Activated T-helper 1 cell treated with anti-CD3 and anti-CD28 coated beads, Interleukin-12 subunit alpha, Interleukin-12 subunit beta, Interleukin-2, Interleukin-4 antibody, amounts not matched to agents 30 ng/mL and 10 ng/mL and 1 ng/mL, durations not matched to agents 14 hours and 24 hours and 36 hours (primary cell): ENCODE measurements at regions not wholly inside any gene's neighbourhood (a gene's known extent, or its start where the extent isn't known, plus 50 kb on each side); places are given as distances from the start of the nearest gene placed in this dataset.

Experiments used
- DNase-seq: peaks from one replicate; pipeline ENCODE4 v3.0.0; 2021; ENCODE audit warnings: low spot score
- H3K27ac Mint-ChIP-seq: one replicate; pipeline ENCODE4 v1.8.0; 2021; ENCODE audit warnings: mild to moderate bottlenecking, mixed read lengths
- H3K27me3 Mint-ChIP-seq: one replicate; pipeline ENCODE4 v1.8.0; 2022; ENCODE audit warnings: mild to moderate bottlenecking, moderate library complexity, mixed read lengths; ENCODE audit not compliant: insufficient read depth
- H3K36me3 Mint-ChIP-seq: one replicate; pipeline ENCODE4 v1.8.0; 2021; ENCODE audit warnings: low read depth, mixed read lengths
- H3K4me1 Mint-ChIP-seq: one replicate; pipeline ENCODE4 v1.8.0; 2021; ENCODE audit warnings: low read depth, mixed read lengths
- H3K4me3 Mint-ChIP-seq: one replicate; pipeline ENCODE4 v1.8.0; 2021; ENCODE audit warnings: mild to moderate bottlenecking, moderate library complexity, mixed read lengths
- H3K9me3 Mint-ChIP-seq: one replicate; pipeline ENCODE4 v1.8.0; 2021; ENCODE audit warnings: mixed read lengths
- intact Hi-C: fragments of 100-400 bp; cut with micrococcal nuclease; formaldehyde crosslinking; loops from one replicate; pipeline ENCODE4 v1.15.1; 2024

- no peaks in the 10 kb centered on the region for H3K27me3 Mint-ChIP-seq
- H3K27ac Mint-ChIP-seq, result no peak overlapping the region
- no peaks in the 10 kb centered on the region for H3K4me1 Mint-ChIP-seq
These were observed 167.7 kb downstream of the ZNF518B start for GRCh38 chr4:10289538-10289906.

GRCh38 chr4:10288830-10289537 lies 168.2 kb downstream of the ZNF518B start:
- H3K27me3 Mint-ChIP-seq, result peaks cover 3% of the 10 kb centered on the region
- H3K36me3 Mint-ChIP-seq, result no peaks in the 10 kb centered on the region
- H3K4me3 Mint-ChIP-seq, result no peak overlapping the region
- DNase-seq, result no peak
- H3K4me1 Mint-ChIP-seq, result no peaks in the 10 kb centered on the region
- no peaks in the 10 kb centered on the region for H3K9me3 Mint-ChIP-seq
- no peak overlapping the region for H3K27ac Mint-ChIP-seq
- intact Hi-C loops, result no loop called here

More at GRCh38 chr4:10289538-10289906, 167.7 kb downstream of the ZNF518B start:
- H3K9me3 Mint-ChIP-seq, result no peaks in the 10 kb centered on the region
- H3K4me3 Mint-ChIP-seq, result no peak overlapping the region
- intact Hi-C loops, result no loop called here
- no peaks in the 10 kb centered on the region for H3K36me3 Mint-ChIP-seq
- no peak for DNase-seq

DNA sequence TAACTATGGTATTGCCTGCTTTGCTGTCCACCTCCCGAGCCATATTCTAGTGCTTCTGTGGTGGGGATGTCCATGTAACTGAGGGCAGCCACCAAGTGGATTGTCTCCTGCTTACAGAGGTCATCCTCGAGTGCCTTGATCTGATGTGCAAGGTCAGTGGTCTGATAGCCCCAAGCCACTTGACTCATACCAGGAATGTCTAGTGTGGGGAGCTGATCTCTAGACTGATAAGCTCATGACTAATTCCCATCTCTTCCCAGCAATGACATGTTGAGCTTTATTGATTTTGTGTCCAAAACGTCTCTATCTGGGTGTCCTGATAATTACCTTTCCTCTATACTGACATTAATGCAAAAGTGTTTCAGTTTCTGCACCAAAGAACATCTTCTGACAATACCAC lies 168.4 kb upstream of the WDR1 start:
- no peak overlapping the region for H3K27ac Mint-ChIP-seq
- H3K4me3 Mint-ChIP-seq, result no peak overlapping the region
- H3K36me3 Mint-ChIP-seq, result no peaks in the 10 kb centered on the region
- H3K4me1 Mint-ChIP-seq, result no peaks in the 10 kb centered on the region
- H3K9me3 Mint-ChIP-seq, result no peaks in the 10 kb centered on the region
- intact Hi-C loops, result no loop called here
- peaks cover 7% of the 10 kb centered on the region for H3K27me3 Mint-ChIP-seq
- DNase-seq, result no peak

DNA sequence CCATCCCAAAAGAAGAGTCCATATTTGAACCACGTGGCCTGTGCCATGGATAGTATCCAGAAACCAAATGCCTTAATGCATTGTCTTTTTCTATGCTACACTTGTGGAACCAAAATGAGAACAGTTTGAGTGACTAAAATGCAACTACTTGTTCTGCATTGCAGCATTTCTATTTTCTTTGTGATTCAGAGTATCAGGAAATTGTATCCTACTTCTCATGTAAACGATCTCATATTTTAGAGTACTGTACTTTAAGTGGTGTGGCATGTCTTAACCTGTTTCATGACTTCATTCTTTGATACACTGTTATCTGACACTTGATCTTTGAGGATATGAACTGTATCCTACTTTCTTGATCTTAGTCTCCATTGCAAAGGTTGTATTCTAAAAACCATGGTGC lies 167.2 kb upstream of the WDR1 start:
- DNase-seq, result no peak
- intact Hi-C loops, result no loop called here
- H3K27me3 Mint-ChIP-seq, result peaks cover 7% of the 10 kb centered on the region
- no peaks in the 10 kb centered on the region for H3K36me3 Mint-ChIP-seq
- H3K4me3 Mint-ChIP-seq, result no peak overlapping the region
- no peak overlapping the region for H3K27ac Mint-ChIP-seq
- H3K4me1 Mint-ChIP-seq, result no peaks in the 10 kb centered on the region
- H3K9me3 Mint-ChIP-seq, result no peaks in the 10 kb centered on the region

- H3K27ac Mint-ChIP-seq, result no peak overlapping the region
These were observed 165.4 kb upstream of the WDR1 start for GRCh38 chr4:10281996-10282395.

GRCh38 chr4:10279261-10279660 lies 162.7 kb upstream of the WDR1 start:
- no peaks in the 10 kb centered on the region for H3K4me1 Mint-ChIP-seq
- H3K4me3 Mint-ChIP-seq, result no peak overlapping the region

More at GRCh38 chr4:10281996-10282395, 165.4 kb upstream of the WDR1 start:
- no peak for DNase-seq
- Mint-ChIP-seq H3K36me3 (no peaks in the 10 kb centered on the region), H3K9me3 (no peaks in the 10 kb centered on the region), H3K27me3 (peaks cover 7% of the 10 kb centered on the region), H3K4me1 (no peaks in the 10 kb centered on the region), H3K4me3 (no peak overlapping the region)
- intact Hi-C loops, result no loop called here

DNA sequence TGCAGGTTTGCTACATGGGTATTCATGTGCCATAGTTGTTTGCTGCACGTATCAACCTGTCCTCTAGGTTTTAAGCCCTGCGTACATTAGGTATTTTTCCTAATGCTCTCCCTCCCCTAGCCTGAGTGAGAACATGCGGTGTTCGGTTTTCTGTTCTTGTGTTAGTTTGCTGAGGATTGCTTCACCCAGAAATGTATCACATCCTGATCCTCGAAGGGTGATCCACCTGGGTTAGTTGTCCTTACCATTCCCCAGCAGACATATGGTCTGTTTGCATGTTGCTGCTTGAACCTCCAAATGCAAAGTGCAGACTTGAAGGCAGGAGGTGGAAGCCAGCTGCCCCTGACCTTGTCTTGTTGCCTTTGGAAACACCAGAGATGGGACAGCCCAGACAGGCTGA lies 161.5 kb upstream of the WDR1 start:
- DNase-seq, result no peak
- intact Hi-C loops, result no loop called here
- no peaks in the 10 kb centered on the region for H3K9me3 Mint-ChIP-seq

More at GRCh38 chr4:10279261-10279660, 162.7 kb upstream of the WDR1 start:
- intact Hi-C loops, result no loop called here
- no peaks in the 10 kb centered on the region for H3K9me3 Mint-ChIP-seq
- H3K27ac Mint-ChIP-seq, result no peak overlapping the region
- no peaks in the 10 kb centered on the region for H3K36me3 Mint-ChIP-seq
- peaks cover 12% of the 10 kb centered on the region for H3K27me3 Mint-ChIP-seq
- DNase-seq, result no peak

DNA sequence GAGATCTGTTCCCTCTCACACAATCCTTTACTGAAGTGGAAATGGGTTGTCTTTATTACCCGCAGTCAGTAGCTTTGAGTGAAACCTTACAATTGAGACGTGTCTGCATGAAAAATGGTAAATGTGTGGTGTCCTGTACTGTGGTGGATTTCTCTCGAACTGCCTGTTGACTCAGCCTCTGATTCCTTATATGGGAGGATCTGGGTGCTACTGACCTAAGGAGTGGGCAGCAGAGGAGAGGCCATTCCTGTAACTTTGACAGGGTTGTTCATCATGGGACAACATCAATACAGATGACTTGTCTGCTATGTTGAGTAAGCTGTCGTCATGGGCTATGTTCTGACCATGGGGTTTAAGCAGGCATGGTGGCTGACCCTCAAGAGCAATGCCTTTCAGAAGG lies 159.6 kb upstream of the WDR1 start:
- intact Hi-C loops, result no loop called here
- Mint-ChIP-seq H3K4me3 (no peak overlapping the region), H3K27me3 (peaks cover 5% of the 10 kb centered on the region), H3K4me1 (no peaks in the 10 kb centered on the region), H3K36me3 (no peaks in the 10 kb centered on the region), H3K27ac (no peak overlapping the region), H3K9me3 (no peaks in the 10 kb centered on the region)
- DNase-seq, result no peak

More for the DNA sequence above, 161.5 kb upstream of the WDR1 start:
- Mint-ChIP-seq H3K4me1 (no peaks in the 10 kb centered on the region), H3K27ac (no peak overlapping the region), H3K36me3 (no peaks in the 10 kb centered on the region), H3K4me3 (no peak overlapping the region), H3K27me3 (peaks cover 7% of the 10 kb centered on the region)

DNA sequence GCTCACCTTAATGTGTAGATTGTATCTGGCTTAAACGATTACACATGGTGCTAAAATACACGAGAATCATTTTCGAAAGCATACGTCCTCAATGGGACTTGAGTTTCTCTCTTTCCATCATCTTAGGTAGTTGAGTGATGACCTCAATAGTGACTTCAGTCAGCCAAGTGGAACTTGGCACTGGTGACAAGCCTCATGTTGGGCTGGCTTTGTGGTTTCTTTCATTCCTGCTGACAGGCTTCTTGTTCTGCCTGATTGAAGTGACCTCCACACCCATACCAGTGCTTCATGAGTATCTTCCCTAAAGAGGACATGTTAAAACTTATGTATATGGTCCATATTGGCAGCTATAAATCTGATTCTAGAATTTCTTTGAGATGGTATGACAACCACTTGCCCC lies 159.1 kb upstream of the WDR1 start:
- no peak for DNase-seq
- Mint-ChIP-seq H3K27me3 (peaks cover 5% of the 10 kb centered on the region), H3K36me3 (no peaks in the 10 kb centered on the region), H3K4me1 (no peaks in the 10 kb centered on the region), H3K27ac (no peak overlapping the region), H3K4me3 (no peak overlapping the region), H3K9me3 (no peaks in the 10 kb centered on the region)
- intact Hi-C loops, result no loop called here

GRCh38 chr4:10273030-10273429 lies 156.4 kb upstream of the WDR1 start:
- intact Hi-C loops, result no loop called here
- Mint-ChIP-seq H3K36me3 (no peaks in the 10 kb centered on the region), H3K4me3 (no peak overlapping the region), H3K9me3 (no peaks in the 10 kb centered on the region), H3K27me3 (peaks cover 5% of the 10 kb centered on the region), H3K4me1 (no peaks in the 10 kb centered on the region), H3K27ac (no peak overlapping the region)
- no peak for DNase-seq

DNA sequence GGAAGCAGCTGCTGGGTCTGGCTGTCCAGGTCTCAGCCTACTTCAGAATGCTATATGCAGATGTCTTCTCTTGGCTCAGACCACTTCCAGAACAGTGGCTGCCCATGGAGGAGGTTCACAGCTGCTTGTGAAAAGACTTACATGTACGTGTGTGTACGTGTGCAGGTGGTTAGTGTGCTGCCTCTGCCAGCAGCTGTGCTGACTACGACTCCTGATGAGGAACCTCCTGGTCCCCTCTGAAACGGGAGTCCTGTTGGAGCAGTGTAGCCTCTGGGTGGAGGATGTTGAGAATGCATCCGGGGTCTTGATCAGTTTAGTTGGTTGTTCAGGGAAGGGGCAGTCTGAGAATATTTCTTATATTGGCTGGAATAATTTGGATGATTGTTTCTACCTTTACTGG lies 155.9 kb upstream of the WDR1 start:
- Mint-ChIP-seq H3K27ac (no peak overlapping the region), H3K36me3 (no peaks in the 10 kb centered on the region), H3K27me3 (peaks cover 5% of the 10 kb centered on the region), H3K4me3 (no peak overlapping the region), H3K4me1 (no peaks in the 10 kb centered on the region), H3K9me3 (no peaks in the 10 kb centered on the region)
- intact Hi-C loops, result no loop called here
- no peak for DNase-seq

DNA sequence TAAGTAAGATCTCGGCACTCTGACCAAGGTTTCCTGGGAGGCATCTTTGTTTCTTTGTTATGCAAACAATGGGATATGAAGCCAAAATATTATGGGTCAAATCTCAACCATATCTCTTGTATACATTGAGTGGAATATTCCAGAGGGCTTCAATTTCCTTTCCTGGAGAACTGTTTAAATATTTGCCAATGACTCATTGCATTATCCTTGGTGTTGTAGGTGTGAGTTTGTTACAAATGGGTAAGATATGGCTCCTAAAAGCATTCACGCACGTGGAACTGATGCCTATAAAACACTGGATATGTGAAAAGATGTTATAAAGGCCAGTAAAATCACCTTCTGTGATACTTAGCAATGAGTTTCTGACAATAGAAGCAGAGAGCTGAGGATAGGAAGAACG lies 150.5 kb upstream of the WDR1 start:
- Mint-ChIP-seq H3K27me3 (peaks cover 3% of the 10 kb centered on the region), H3K36me3 (no peaks in the 10 kb centered on the region), H3K27ac (no peak overlapping the region), H3K4me3 (no peak overlapping the region), H3K9me3 (no peaks in the 10 kb centered on the region), H3K4me1 (no peaks in the 10 kb centered on the region)
- DNase-seq, result no peak
- intact Hi-C loops, result no loop called here

GRCh38 chr4:10260777-10261176 lies 144.2 kb upstream of the WDR1 start:
- DNase-seq, result no peak
- Mint-ChIP-seq H3K4me3 (no peak overlapping the region), H3K27me3 (peaks cover 8% of the 10 kb centered on the region), H3K36me3 (no peaks in the 10 kb centered on the region), H3K27ac (no peak overlapping the region), H3K4me1 (no peaks in the 10 kb centered on the region), H3K9me3 (no peaks in the 10 kb centered on the region)
- intact Hi-C loops, result no loop called here

GRCh38 chr4:10259976-10260375 lies 143.4 kb upstream of the WDR1 start:
- no peaks in the 10 kb centered on the region for H3K36me3 Mint-ChIP-seq
- no peak overlapping the region for H3K4me3 Mint-ChIP-seq
- intact Hi-C loops, result no loop called here
- H3K27me3 Mint-ChIP-seq, result peaks cover 8% of the 10 kb centered on the region
- DNase-seq, result no peak
- no peaks in the 10 kb centered on the region for H3K9me3 Mint-ChIP-seq
- H3K4me1 Mint-ChIP-seq, result no peaks in the 10 kb centered on the region
- H3K27ac Mint-ChIP-seq, result no peak overlapping the region
